ENCODE measurements at regions not wholly inside any gene's neighbourhood (a gene's known extent, or its start where the extent isn't known, plus 50 kb on each side); places are given as distances from the start of the nearest gene placed in this dataset.

DNA sequence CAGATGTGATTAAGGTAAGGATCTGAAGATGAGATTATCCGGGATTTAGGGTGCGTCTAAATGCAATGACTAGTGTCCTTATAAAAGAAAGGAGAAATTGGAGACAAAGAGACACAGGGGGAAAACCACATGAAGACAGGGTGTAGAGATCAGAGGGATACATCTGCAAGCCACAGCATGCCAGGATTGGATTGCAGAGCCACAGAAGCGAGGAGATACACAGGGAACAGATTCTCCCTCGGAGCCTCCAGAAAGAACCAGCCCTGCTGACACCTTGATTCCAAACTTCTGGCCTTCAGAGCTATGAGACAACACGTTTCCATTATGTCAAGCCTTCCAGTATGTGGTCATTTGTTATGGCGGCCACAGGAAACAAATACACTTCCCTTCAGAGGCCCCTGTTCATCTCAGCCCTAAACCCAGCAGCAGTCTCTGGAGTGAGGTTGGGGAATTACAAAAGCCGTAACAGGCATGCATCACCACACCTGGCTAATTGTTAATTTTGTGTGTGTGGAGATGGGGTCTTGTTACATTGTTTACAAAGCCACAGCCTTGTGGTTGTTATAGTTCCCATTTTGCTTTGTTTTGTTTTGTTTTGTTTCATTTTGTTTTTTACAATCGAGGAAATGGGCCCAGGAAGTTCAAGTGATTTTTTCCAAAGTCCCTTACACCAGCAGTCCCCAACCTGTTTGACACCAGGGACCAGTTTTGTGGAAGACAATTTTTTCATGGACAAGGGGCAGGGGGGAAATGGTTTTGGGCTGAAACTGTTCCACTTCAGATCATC is 51.6 kb upstream of the LYRM9 start:
- TF ChIP-seq, protein P1, sequence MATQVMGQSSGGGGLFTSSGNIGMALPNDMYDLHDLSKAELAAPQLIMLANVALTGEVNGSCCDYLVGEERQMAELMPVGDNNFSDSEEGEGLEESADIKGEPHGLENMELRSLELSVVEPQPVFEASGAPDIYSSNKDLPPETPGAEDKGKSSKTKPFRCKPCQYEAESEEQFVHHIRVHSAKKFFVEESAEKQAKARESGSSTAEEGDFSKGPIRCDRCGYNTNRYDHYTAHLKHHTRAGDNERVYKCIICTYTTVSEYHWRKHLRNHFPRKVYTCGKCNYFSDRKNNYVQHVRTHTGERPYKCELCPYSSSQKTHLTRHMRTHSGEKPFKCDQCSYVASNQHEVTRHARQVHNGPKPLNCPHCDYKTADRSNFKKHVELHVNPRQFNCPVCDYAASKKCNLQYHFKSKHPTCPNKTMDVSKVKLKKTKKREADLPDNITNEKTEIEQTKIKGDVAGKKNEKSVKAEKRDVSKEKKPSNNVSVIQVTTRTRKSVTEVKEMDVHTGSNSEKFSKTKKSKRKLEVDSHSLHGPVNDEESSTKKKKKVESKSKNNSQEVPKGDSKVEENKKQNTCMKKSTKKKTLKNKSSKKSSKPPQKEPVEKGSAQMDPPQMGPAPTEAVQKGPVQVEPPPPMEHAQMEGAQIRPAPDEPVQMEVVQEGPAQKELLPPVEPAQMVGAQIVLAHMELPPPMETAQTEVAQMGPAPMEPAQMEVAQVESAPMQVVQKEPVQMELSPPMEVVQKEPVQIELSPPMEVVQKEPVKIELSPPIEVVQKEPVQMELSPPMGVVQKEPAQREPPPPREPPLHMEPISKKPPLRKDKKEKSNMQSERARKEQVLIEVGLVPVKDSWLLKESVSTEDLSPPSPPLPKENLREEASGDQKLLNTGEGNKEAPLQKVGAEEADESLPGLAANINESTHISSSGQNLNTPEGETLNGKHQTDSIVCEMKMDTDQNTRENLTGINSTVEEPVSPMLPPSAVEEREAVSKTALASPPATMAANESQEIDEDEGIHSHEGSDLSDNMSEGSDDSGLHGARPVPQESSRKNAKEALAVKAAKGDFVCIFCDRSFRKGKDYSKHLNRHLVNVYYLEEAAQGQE (IDR thresholded peaks at IDR 0.05; ENCODE audit: insufficient replicate concordance, low read depth), result no peak
- TF ChIP-seq POLR2AphosphoS5 (IDR thresholded peaks at IDR 0.05; ENCODE audit: low read depth) (no peak), SPI1 (IDR thresholded peaks at IDR 0.05; ENCODE audit: borderline replicate concordance, low read depth) (no peak), GABPA (IDR thresholded peaks at IDR 0.05; ENCODE audit: low read depth) (no peak)
- TF ChIP-seq, protein P2, sequence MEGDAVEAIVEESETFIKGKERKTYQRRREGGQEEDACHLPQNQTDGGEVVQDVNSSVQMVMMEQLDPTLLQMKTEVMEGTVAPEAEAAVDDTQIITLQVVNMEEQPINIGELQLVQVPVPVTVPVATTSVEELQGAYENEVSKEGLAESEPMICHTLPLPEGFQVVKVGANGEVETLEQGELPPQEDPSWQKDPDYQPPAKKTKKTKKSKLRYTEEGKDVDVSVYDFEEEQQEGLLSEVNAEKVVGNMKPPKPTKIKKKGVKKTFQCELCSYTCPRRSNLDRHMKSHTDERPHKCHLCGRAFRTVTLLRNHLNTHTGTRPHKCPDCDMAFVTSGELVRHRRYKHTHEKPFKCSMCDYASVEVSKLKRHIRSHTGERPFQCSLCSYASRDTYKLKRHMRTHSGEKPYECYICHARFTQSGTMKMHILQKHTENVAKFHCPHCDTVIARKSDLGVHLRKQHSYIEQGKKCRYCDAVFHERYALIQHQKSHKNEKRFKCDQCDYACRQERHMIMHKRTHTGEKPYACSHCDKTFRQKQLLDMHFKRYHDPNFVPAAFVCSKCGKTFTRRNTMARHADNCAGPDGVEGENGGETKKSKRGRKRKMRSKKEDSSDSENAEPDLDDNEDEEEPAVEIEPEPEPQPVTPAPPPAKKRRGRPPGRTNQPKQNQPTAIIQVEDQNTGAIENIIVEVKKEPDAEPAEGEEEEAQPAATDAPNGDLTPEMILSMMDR (IDR thresholded peaks at IDR 0.05; ENCODE audit: insufficient read depth, low read length), result no peak

Data from HL-60 (cell line).